ENCODE measurements at regions not wholly inside any gene's neighbourhood (a gene's known extent, or its start where the extent isn't known, plus 50 kb on each side); places are given as distances from the start of the nearest gene placed in this dataset.

DNA sequence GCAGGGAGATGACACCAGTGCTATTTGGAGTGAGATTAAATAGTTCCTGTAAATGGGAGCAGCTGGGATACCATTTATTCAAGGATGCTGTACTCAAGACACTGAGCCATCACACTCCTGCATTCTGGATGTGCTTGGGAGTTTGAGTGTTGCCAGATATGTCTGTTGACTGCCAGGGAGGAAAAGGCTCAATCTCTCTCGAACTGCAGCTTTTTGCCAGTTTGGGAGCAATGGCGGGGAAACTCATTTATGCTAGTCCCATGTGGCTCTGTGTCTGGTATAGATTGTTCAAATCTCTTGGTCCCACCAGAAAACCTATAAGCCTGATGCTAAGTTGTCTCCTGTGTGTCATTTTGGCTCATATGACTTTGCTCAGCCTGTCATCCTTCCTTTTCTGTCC lies 363.6 kb downstream of the WDR72 start:
- Histone ChIP-seq H2BK5ac (ENCODE audit: low read length) (no peak overlapping the region), H2BK15ac (replicated peaks; ENCODE audit: low read depth) (no peak overlapping the region), H3K4me1 (ENCODE audit: control insufficient read depth, low read depth, low read length) (no peaks in the 10 kb centered on the region), H3K36me3 (ENCODE audit: control insufficient read depth, insufficient read depth, low read length) (no peaks in the 10 kb centered on the region), H3K79me1 (ENCODE audit: low read length) (no peaks in the 10 kb centered on the region), H3K56ac (ENCODE audit: low read length) (no peak overlapping the region), H3K4me2 (ENCODE audit: low read length) (no peak overlapping the region), H4K5ac (ENCODE audit: low read length) (no peak overlapping the region), H3K23ac (ENCODE audit: low read length) (no peak overlapping the region), H4K8ac (ENCODE audit: low read depth, low read length) (no peak overlapping the region), H3K4me3 (ENCODE audit: low read length) (no peak overlapping the region), H2AK5ac (ENCODE audit: low read length) (no peak overlapping the region), H3K79me2 (ENCODE audit: control insufficient read depth, insufficient read depth, low read length) (no peaks in the 10 kb centered on the region), H3K4ac (ENCODE audit: low read depth, low read length) (no peak overlapping the region), H3K9ac (ENCODE audit: low read length) (no peak overlapping the region), H3K27me3 (ENCODE audit: insufficient read depth, low read length, poor library complexity) (no peaks in the 10 kb centered on the region), H3K18ac (ENCODE audit: low read length) (no peak overlapping the region), H2BK120ac (ENCODE audit: low read depth, low read length) (no peak overlapping the region), H3K27ac (ENCODE audit: low read depth, low read length) (no peak overlapping the region)
- no CpG with 5 or more reads among the region's 2 CpGs for WGBS (ENCODE audit: extremely low coverage, insufficient coverage, low lambda C conversion rate)
- no peak for DNase-seq

DNA sequence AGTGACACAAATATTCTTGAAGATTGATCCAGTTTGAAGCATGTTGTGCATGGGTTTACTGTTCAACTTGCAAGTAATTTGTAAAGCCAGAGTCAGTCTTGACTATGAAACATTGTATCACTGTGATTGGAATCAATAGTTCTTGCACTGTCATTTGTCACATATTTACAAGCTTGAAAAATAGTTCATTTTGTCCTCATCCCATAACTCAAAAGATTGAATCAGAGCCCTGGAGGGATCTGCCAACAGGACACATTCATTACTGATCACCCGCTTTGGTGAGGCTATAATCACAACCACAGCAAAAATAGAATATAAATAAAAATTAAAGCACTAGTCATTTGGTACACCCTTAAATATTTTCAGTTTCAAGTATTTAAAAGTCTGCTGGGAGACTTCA lies 368.9 kb downstream of the WDR72 start:
- no peak overlapping the region for H3K4me2 ChIP-seq (ENCODE audit: low read length)
- no peaks in the 10 kb centered on the region for H3K4me1 ChIP-seq (ENCODE audit: control insufficient read depth, low read depth, low read length)
- no peak overlapping the region for H3K18ac ChIP-seq (ENCODE audit: low read length)
- H3K79me2 ChIP-seq (ENCODE audit: control insufficient read depth, insufficient read depth, low read length), result no peaks in the 10 kb centered on the region
- no peak overlapping the region for H2BK5ac ChIP-seq (ENCODE audit: low read length)
- H4K8ac ChIP-seq (ENCODE audit: low read depth, low read length), result no peak overlapping the region
- no peak overlapping the region for H3K4ac ChIP-seq (ENCODE audit: low read depth, low read length)
- H3K79me1 ChIP-seq (ENCODE audit: low read length), result no peaks in the 10 kb centered on the region
- DNase-seq, result no peak
- H4K5ac ChIP-seq (ENCODE audit: low read length), result no peak overlapping the region
- H3K9ac ChIP-seq (ENCODE audit: low read length), result no peak overlapping the region
- no peaks in the 10 kb centered on the region for H3K36me3 ChIP-seq (ENCODE audit: control insufficient read depth, insufficient read depth, low read length)
- no peaks in the 10 kb centered on the region for H3K27me3 ChIP-seq (ENCODE audit: insufficient read depth, low read length, poor library complexity)
- no peak overlapping the region for H2BK15ac ChIP-seq (replicated peaks; ENCODE audit: low read depth)
- no peak overlapping the region for H2BK120ac ChIP-seq (ENCODE audit: low read depth, low read length)
- H3K27ac ChIP-seq (ENCODE audit: low read depth, low read length), result no peak overlapping the region
- H2AK5ac ChIP-seq (ENCODE audit: low read length), result no peak overlapping the region
- H3K4me3 ChIP-seq (ENCODE audit: low read length), result no peak overlapping the region
- no peak overlapping the region for H3K56ac ChIP-seq (ENCODE audit: low read length)
- H3K23ac ChIP-seq (ENCODE audit: low read length), result no peak overlapping the region
- WGBS (ENCODE audit: extremely low coverage, insufficient coverage, low lambda C conversion rate), result no CpG with 5 or more reads among the region's 1 CpG

DNA sequence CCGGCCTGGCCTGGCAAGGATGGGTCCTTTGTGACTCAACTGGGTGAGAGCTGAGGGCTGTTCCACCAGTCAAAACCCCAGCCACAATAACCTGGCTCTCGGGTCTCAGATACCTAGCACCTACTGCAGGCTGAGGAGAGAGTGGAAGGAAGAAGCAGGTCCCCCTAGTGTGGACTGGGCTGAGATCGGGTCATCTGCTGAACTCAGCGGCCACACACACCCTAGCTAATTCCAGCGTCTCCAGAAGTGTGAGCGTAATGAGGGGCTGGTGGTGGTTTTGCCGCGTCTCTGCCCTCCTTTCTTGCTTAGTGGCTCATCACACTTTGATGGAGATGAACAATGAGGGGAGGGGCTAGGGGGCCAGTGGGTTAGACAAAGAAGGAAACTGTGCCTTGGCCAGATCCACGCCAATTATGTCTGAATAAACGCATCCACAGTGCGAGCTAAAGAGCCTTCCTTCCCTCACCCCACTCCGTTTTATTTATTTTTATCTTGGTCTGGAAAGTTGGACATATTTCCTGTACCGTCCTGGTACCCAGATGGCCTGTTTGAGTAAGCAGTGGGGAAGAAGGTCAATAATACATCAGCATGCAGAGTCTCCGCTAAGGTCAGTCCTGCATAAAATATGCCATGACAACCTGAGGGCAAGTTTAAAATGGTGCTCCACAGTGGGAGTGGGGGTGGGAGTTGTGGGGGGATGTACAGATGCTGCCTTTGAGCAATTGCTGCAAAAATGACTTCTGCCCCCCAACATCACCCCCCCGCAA lies 370.0 kb downstream of the WDR72 start:
- Histone ChIP-seq H3K18ac (ENCODE audit: low read length) (no peak overlapping the region), H2AK5ac (ENCODE audit: low read length) (no peak overlapping the region), H3K4me1 (ENCODE audit: control insufficient read depth, low read depth, low read length) (no peaks in the 10 kb centered on the region), H3K4me3 (ENCODE audit: low read length) (no peak overlapping the region), H3K27me3 (ENCODE audit: insufficient read depth, low read length, poor library complexity) (no peaks in the 10 kb centered on the region), H2BK5ac (ENCODE audit: low read length) (no peak overlapping the region), H4K5ac (ENCODE audit: low read length) (no peak overlapping the region), H3K56ac (ENCODE audit: low read length) (no peak overlapping the region), H3K4me2 (ENCODE audit: low read length) (no peak overlapping the region), H3K27ac (ENCODE audit: low read depth, low read length) (no peak overlapping the region), H3K79me2 (ENCODE audit: control insufficient read depth, insufficient read depth, low read length) (no peaks in the 10 kb centered on the region), H4K8ac (ENCODE audit: low read depth, low read length) (no peak overlapping the region), H2BK15ac (replicated peaks; ENCODE audit: low read depth) (no peak overlapping the region), H3K79me1 (ENCODE audit: low read length) (no peaks in the 10 kb centered on the region), H3K36me3 (ENCODE audit: control insufficient read depth, insufficient read depth, low read length) (no peaks in the 10 kb centered on the region), H3K23ac (ENCODE audit: low read length) (no peak overlapping the region), H3K9ac (ENCODE audit: low read length) (no peak overlapping the region), H2BK120ac (ENCODE audit: low read depth, low read length) (no peak overlapping the region), H3K4ac (ENCODE audit: low read depth, low read length) (no peak overlapping the region)
- no CpG with 5 or more reads among the region's 15 CpGs for WGBS (ENCODE audit: extremely low coverage, insufficient coverage, low lambda C conversion rate)
- no peak for DNase-seq

DNA sequence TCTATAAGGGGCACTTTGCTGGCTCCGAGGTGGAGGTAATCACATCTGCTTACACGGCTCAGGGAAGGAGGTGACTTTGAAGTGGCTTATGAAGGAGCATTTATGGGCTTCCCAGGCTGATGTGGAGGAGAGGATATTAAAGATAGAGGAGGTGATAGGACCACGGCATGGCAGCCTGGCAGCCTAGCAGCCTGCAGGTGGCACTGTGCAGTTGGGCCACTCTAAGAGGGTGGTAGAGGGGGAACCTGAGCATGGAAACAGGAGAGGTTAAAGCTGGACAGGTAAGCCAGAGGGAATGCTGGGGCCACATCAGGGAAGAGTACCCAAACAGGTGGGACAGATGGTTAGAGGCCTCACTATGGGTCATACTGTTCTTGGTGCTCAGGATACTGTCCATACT lies 375.0 kb downstream of the WDR72 start:
- H3K79me1 ChIP-seq (ENCODE audit: low read length), result no peaks in the 10 kb centered on the region
- peak; percentile 35 for DNase-seq
- WGBS (ENCODE audit: extremely low coverage, insufficient coverage, low lambda C conversion rate), result no CpG with 5 or more reads among the region's 3 CpGs

DNA sequence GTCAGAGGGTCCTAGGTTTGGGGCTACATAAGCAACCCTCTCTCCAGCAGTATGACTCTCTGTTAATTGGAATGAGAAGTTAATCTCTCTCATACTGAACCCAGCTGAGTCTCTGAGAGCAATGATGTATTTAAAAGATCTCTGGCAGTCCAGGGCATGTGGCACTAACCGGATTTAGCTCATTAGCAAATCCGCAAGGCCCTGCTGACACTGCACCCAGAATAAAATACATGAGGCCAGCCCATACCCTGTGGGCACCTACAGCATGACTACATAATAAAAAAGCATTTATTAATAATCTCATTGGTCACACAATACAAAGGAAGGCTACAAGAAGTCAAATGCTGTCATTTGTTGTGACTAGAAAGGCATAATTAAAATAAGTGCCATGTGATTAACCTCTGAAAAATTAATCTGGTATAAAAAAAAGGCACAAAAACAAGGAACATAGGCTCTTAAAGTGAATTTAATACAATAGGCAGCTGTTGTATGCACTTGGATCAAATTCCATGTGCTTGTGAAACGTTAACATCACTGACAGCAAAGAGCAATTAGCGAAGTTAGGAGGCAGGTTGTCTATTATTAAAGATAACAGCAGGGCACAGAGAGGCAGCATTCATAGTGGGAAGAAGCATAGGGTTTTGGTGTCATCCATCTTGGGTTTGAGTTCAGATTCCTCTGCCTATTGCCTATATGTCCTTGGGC lies 381.2 kb downstream of the WDR72 start:
- H3K4me1 ChIP-seq (ENCODE audit: control insufficient read depth, low read depth, low read length), result no peaks in the 10 kb centered on the region
- no peak overlapping the region for H3K23ac ChIP-seq (ENCODE audit: low read length)
- H2BK15ac ChIP-seq (replicated peaks; ENCODE audit: low read depth), result no peak overlapping the region
- H2BK120ac ChIP-seq (ENCODE audit: low read depth, low read length), result no peak overlapping the region
- no peak overlapping the region for H3K4me2 ChIP-seq (ENCODE audit: low read length)
- H2BK5ac ChIP-seq (ENCODE audit: low read length), result no peak overlapping the region
- H4K8ac ChIP-seq (ENCODE audit: low read depth, low read length), result no peak overlapping the region
- no peak overlapping the region for H3K4me3 ChIP-seq (ENCODE audit: low read length)
- no peak overlapping the region for H3K18ac ChIP-seq (ENCODE audit: low read length)
- WGBS (ENCODE audit: extremely low coverage, insufficient coverage, low lambda C conversion rate), result no CpG with 5 or more reads among the region's 4 CpGs
- H3K4ac ChIP-seq (ENCODE audit: low read depth, low read length), result no peak overlapping the region
- H3K36me3 ChIP-seq (ENCODE audit: control insufficient read depth, insufficient read depth, low read length), result no peaks in the 10 kb centered on the region
- no peaks in the 10 kb centered on the region for H3K27me3 ChIP-seq (ENCODE audit: insufficient read depth, low read length, poor library complexity)
- no peak overlapping the region for H3K27ac ChIP-seq (ENCODE audit: low read depth, low read length)
- DNase-seq, result no peak
- H3K79me1 ChIP-seq (ENCODE audit: low read length), result no peaks in the 10 kb centered on the region
- no peak overlapping the region for H4K5ac ChIP-seq (ENCODE audit: low read length)
- H3K56ac ChIP-seq (ENCODE audit: low read length), result no peak overlapping the region
- H2AK5ac ChIP-seq (ENCODE audit: low read length), result no peak overlapping the region
- no peak overlapping the region for H3K9ac ChIP-seq (ENCODE audit: low read length)
- H3K79me2 ChIP-seq (ENCODE audit: control insufficient read depth, insufficient read depth, low read length), result no peaks in the 10 kb centered on the region

More for the DNA sequence above, 375.0 kb downstream of the WDR72 start:
- no peak overlapping the region for H4K8ac ChIP-seq (ENCODE audit: low read depth, low read length)
- H3K23ac ChIP-seq (ENCODE audit: low read length), result no peak overlapping the region
- H2BK15ac ChIP-seq (replicated peaks; ENCODE audit: low read depth), result no peak overlapping the region
- no peak overlapping the region for H3K9ac ChIP-seq (ENCODE audit: low read length)
- H3K4me3 ChIP-seq (ENCODE audit: low read length), result no peak overlapping the region
- H3K36me3 ChIP-seq (ENCODE audit: control insufficient read depth, insufficient read depth, low read length), result no peaks in the 10 kb centered on the region
- no peak overlapping the region for H2BK120ac ChIP-seq (ENCODE audit: low read depth, low read length)
- no peak overlapping the region for H3K27ac ChIP-seq (ENCODE audit: low read depth, low read length)
- H2BK5ac ChIP-seq (ENCODE audit: low read length), result no peak overlapping the region
- H2AK5ac ChIP-seq (ENCODE audit: low read length), result no peak overlapping the region
- no peaks in the 10 kb centered on the region for H3K27me3 ChIP-seq (ENCODE audit: insufficient read depth, low read length, poor library complexity)
- H3K56ac ChIP-seq (ENCODE audit: low read length), result no peak overlapping the region
- H3K79me2 ChIP-seq (ENCODE audit: control insufficient read depth, insufficient read depth, low read length), result no peaks in the 10 kb centered on the region
- no peak overlapping the region for H3K18ac ChIP-seq (ENCODE audit: low read length)
- H3K4me1 ChIP-seq (ENCODE audit: control insufficient read depth, low read depth, low read length), result no peaks in the 10 kb centered on the region
- H4K5ac ChIP-seq (ENCODE audit: low read length), result no peak overlapping the region
- H3K4me2 ChIP-seq (ENCODE audit: low read length), result no peak overlapping the region
- no peak overlapping the region for H3K4ac ChIP-seq (ENCODE audit: low read depth, low read length)

All from mesendoderm (in vitro differentiated cells).